HL-60 (cell line): ENCODE measurements at regions not wholly inside any gene's neighbourhood (a gene's known extent, or its start where the extent isn't known, plus 50 kb on each side); places are given as distances from the start of the nearest gene placed in this dataset.
"Not testable (repeated sequence)": the region's sequence is repeated elsewhere in the genome, so short reads cannot be mapped to it uniquely, and the experiment has no call there.

Experiments used
- DNase-seq, 2 experiments: peaks; one replicate each; pipeline ENCODE4 v3.0.0-alpha.2; 2010 to 2020; ENCODE audit warnings: low read depth in 1 of 2, low spot score in 1 of 2
- H3K27ac ChIP-seq: fragments of 250-450 bp; sonication (Bioruptor Pico); replicated peaks from 2 replicates; pipeline ENCODE4 v1.5.1; 2020; ENCODE audit warnings: mild to moderate bottlenecking, moderate library complexity
- H3K27me3 ChIP-seq: fragments of 250-450 bp; sonication (Bioruptor Pico); 2 replicates; pipeline ENCODE4 v1.5.1; 2021; ENCODE audit warnings: mild to moderate bottlenecking, moderate library complexity; ENCODE audit not compliant: insufficient read depth, poor library complexity, severe bottlenecking
- H3K4me3 ChIP-seq: replicated peaks from 2 replicates; pipeline ENCODE4 v1.5.1; 2011; ENCODE audit warnings: mild to moderate bottlenecking, control low read depth, low read length; ENCODE audit not compliant: insufficient read depth
- CTCF ChIP-seq: IDR thresholded peaks from one replicate; pipeline ENCODE4 v1.5.1; 2011; ENCODE audit warnings: low read length, control low read depth, inconsistent platforms; ENCODE audit not compliant: insufficient read depth
- GABPA ChIP-seq: IDR thresholded peaks from 2 replicates; pipeline ENCODE4 v1.6.1; 2012; ENCODE audit warnings: low read depth
- POLR2AphosphoS5 ChIP-seq: IDR thresholded peaks from 2 replicates; pipeline ENCODE4 v1.6.1; 2012; ENCODE audit warnings: low read depth
- REST ChIP-seq: IDR thresholded peaks from 2 replicates; pipeline ENCODE4 v1.6.1; 2012; ENCODE audit warnings: low read depth; ENCODE audit not compliant: insufficient replicate concordance
- SPI1 ChIP-seq: IDR thresholded peaks from 2 replicates; pipeline ENCODE4 v1.6.1; 2012; ENCODE audit warnings: low read depth, mild to moderate bottlenecking, borderline replicate concordance

DNA sequence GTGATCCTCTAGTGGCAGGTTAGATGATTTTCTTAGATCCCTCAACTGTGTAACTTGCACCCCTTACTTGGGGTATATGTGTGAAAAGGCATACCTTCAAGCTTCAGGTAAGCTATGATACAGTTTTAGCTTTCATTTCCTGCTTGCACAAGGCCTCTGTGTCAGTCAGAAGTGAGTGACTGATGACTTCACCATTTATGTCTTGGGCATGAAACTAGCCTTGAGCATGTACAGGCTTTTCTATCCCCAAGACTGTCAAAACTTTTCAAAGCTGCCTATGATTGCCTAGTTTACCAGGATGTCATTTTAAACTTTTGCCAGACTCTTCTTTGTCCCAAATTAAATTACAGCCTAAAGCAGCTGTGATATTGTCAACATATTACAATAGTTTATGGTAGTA is 286.1 kb upstream of the CNTN5 start:
- TF ChIP-seq GABPA (no peak), SPI1 (no peak), POLR2AphosphoS5 (no peak), REST (no peak), CTCF (no peak)
- no peak for DNase-seq
- no peak overlapping the region for H3K27ac ChIP-seq
- no peak overlapping the region for H3K4me3 ChIP-seq
- H3K27me3 ChIP-seq: no peaks in the 10 kb centered on the region

DNA sequence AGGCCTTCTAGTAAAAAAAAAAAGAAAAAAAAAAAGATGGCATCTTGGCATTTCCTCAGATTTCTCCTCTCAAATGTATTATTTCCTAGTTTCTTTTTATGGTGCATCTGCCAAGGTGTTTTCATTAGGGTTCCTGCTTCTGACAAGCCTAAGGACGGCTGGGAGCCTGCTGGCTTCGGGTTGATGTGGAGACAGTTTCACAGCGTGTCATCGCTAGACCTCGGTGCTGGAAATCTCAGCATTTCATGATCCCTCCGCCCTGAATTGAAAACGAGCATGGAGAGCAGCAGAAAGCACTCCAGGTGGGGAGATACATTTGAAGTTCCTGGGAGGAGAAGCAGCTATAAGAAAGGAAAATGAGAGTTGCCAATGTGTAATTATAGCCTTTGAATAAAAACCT is 283.9 kb upstream of the CNTN5 start:
- H3K27ac ChIP-seq: no peak overlapping the region
- no peak for TF ChIP-seq CTCF
- TF ChIP-seq POLR2AphosphoS5: no peak
- no peak for TF ChIP-seq SPI1
- TF ChIP-seq REST: no peak
- no peak for TF ChIP-seq GABPA
- no peak overlapping the region for H3K4me3 ChIP-seq
- DNase-seq: no peak
- no peaks in the 10 kb centered on the region for H3K27me3 ChIP-seq

- Histone ChIP-seq H3K27ac (no peak overlapping the region), H3K27me3 (no peaks in the 10 kb centered on the region), H3K4me3 (no peak overlapping the region)
- DNase-seq: no peak
- TF ChIP-seq GABPA: no peak
- TF ChIP-seq REST: no peak
- TF ChIP-seq SPI1: no peak
These were observed 280.4 kb upstream of the CNTN5 start for GRCh38 chr11:98740321-98740720.

DNA sequence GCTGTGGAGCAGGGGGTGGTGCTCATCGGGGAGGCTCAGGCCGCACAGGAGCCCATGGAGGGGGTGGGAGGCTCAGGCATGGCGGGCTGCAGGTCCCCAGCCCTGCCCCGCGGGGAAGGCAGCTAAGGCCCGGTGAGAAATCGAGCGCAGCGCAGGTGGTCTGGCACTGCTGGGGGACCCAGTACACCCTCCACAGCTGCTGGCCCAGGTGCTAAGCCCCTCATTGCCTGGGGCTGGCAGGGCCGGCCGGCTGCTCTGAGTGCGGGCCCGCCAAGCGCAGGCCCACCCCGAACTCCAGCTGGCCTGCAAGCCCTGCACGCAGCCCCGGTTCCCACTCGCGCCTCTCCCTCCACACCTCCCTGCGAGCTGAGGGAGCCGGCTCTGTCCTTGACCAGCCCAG is 257.3 kb upstream of the CNTN5 start:
- H3K27me3 ChIP-seq, DNase-seq, H3K4me3 ChIP-seq, H3K27ac ChIP-seq: not testable (repeated sequence)
